Mucosa of gallbladder (tissue), 1 donor: ENCODE measurements at regions not wholly inside any gene's neighbourhood (a gene's known extent, or its start where the extent isn't known, plus 50 kb on each side); places are given as distances from the start of the nearest gene placed in this dataset.

ENCODE experiments used
- DNase-seq: peaks from one replicate; pipeline ENCODE4 v3.0.0-alpha.2; 2020; ENCODE audit warnings: low spot score
- donor health status: DM: no; HTN: no; CAD: no.

DNA sequence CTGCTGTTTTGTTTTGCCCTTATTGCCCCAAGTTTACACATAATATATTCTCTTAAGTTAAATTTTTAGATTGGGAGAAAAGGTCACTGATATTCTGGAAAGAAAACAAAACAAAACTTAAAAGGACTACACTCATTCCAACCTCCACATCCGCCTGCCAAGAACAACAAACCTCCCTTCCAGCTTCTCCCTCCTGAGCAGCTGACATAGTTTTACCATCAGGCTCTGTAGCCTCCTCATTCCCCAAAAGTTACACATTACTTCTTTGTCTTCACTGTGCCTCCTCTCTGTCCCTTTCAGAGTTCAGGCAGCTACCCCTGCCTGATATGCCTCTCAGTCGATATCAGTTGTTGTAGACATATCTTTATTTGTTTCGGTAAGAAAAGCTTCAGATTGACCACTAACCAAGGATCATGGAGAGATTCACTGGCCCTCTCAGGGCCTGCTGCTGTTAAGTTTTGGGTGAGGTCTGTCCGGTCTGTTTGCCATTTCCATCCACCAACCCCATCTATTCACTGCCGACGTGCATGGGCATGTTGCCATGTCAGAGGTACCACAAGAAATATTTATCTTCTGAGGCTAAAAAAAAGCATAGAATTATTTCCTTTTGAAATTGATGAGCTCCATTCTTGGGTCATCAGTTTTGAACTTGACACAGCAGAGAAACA lies 164.1 kb downstream of the GASK1B start:
- DNase-seq = no peak

DNA sequence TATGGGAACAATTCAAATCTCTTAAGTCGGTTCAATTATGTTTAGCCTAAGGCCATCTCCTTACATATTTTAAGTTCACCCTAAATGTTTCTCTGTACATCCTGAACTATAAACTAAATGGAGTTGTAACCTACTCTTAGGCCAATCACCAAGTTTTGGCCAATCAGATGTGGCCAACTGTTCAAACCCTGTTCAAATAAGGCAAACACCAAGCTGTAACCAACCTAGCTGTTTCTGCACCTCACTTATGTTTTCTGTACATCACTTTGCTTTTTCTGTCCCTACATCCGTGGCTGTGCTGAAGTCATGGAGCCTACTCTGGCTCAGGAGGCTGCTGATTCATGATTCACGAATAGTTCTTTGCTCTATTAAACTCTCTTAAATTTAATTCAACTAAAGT lies 165.3 kb downstream of the GASK1B start:
- no peak for DNase-seq

DNA sequence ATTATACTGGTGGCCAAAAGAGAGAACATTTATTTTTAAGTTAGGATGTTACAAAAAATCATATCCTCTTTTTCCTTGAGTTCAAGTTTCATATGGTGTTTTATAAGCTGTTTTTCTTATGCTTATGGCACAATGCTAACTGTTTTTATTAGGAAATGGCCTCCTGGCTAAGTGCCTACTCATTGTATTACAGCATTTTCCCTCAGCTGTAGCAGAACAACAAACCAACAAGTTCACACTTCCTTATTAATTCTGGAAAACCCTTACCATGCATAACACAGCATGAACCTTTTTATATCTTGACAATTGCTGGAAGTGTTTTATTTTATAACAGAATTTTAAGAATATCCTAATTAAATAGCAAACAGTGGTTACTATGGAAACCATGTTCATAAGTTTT lies 165.8 kb downstream of the GASK1B start:
- peak; percentile 40 for DNase-seq

DNA sequence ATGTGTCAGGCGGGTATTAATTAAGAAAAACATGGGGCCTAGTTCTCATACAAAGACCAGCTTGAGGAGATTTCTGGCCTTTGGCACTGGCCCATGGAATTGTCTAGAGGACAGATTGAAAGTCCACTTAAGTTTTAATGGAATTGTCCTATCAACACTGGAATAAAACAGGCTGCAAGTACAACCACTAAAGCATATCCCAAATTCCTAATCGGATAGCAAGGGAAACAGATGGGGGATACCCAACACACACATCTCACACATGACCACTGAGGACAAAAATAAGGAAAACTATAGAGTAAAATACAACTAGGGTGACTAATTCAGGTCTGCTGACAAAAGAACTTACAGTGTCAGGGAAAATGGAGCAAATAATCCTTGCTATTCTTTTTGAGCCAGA lies 167.8 kb downstream of the GASK1B start:
- DNase-seq = no peak

DNA sequence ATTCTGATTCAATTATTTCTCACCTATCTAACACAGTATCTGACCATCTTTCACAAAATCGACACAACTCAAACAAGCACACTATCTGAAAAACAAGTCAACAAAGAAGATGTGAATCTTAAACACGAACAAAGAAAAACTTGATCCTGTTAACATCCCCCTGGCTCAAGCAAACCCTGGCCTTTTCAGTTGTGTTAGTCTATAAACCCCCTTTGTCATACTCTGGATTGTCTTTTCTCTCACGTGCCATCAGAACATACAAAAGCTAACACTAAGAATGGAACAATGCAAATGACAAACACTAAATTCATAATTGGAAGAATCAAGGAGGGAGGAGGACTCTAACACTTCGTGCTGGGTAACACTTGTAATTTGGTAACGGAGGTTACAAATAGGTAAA lies 168.7 kb downstream of the GASK1B start:
- DNase-seq = no peak

GRCh38 chr4:158003212-158003611 lies 169.6 kb downstream of the GASK1B start:
- no peak for DNase-seq

DNA sequence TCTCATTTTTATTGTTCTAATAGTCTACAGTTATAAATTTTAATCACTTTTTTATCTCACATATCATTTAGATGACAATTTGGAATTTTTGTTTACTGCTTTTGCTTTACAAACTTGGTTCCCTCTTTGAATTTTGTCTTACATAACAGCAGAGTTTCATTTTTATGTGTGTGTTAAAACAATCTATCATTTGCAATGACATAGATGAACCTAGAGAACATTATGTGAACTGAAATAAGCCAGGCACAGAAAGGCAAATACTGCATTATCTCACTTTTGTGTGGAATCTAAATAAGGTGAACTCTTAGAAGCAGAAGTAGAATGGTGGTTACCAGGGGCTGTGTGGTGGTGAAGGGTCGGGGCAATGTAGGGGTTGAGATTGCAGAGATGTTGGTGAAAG lies 170.7 kb downstream of the GASK1B start:
- no peak for DNase-seq

DNA sequence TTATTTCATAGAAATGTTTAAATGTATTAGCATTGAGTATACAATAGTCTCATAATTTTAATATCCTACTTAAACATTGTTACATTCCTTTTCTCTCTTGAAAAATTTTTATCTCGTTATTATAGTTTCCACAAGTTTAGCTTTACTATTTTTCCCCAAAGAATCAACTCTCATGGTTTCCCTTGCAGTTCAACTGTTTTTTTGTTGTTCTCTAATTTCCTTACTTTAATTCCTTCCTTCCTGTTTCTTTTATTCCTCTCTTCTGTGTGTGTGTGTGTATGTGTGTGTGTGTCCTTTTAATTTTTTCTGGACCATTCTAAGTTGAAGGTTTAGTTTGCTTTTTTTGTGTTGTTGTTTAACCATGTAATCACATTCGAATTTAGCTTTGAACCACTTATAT lies 171.1 kb downstream of the GASK1B start:
- DNase-seq = no peak

DNA sequence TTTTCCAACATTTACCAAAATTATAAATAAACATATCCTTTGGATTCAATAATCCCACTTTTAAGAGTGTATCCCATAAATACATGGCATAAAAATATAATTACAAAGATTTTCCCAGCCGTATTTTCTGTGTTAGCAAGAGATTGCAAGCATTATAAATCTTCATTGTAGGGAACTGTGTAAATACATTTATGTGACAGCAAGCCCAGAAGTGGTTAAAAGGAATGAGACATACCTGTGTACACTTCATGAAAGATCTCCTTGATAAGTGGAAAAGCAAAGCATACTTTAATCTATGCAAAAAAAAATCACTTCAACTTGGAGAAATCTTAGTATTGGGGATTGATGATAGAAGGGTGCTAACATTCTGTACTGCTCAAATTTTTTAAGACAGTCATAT lies 173.1 kb downstream of the GASK1B start:
- DNase-seq = no peak

- DNase-seq = no peak
Observed at GRCh38 chr4:157997296-157997695, 175.5 kb downstream of the GASK1B start.

DNA sequence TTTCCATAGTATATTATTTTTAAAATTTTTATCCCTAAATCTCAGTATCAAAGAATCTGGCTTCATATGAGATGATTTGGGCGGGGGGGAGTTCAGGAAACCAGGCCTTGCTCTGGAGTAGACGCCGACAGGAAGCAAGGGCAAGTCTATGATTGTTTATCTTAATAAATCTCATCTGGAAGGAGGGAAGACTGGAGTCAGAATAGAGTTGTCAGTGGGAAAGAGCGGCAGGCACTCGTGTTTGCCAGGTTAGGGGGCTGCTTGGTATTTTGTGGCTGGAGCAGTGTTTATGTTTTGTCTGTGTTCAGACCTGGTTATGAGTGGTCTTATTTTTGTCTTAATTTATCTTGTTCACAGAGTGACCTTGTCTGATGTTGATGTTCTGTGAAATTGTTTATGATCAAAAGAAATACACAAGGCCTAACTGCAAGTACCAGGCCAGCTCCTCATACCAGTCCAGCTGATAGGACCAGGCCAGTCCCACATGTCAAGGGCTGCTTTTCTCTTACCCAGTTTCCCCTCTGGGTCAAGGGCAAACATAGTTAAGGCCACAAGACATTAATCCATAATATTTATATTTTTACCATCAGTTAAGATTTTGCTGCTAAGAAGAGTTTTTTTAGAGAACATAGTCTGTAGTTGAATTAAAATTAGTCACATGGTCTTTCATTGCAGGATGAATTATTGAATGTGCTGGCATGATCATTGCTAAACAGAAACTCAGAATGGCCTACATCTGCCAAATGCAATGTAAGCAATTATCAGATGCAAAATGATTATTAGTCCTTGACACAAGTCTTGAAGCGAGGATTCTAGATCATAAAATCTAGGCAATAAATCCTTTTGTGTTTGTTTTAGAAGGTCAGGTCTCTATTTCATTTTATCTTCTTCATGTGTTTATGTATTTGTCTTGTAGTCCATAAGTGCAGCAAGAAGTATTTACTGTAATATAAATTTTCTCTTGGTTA lies 176.5 kb downstream of the GASK1B start:
- DNase-seq = no peak

DNA sequence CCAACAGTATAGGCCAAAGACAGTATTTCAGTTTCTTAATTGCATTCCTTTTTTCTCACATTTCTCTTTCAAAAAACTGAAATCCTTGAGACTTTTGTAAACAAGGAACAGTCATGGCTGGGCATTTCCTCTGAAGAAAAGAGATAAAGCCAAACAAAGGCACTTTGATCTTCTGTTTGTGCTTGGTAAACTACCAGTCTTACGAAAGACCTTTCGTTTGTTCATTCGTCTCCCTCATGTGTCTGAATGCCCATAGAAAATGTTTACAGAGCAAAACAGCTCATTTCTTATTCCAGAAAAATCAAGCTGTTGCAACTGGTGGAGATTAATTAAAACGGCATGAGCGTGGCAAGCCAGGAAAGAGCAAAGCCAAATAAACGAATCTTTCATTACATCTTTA lies 178.0 kb downstream of the GASK1B start:
- DNase-seq = no peak

DNA sequence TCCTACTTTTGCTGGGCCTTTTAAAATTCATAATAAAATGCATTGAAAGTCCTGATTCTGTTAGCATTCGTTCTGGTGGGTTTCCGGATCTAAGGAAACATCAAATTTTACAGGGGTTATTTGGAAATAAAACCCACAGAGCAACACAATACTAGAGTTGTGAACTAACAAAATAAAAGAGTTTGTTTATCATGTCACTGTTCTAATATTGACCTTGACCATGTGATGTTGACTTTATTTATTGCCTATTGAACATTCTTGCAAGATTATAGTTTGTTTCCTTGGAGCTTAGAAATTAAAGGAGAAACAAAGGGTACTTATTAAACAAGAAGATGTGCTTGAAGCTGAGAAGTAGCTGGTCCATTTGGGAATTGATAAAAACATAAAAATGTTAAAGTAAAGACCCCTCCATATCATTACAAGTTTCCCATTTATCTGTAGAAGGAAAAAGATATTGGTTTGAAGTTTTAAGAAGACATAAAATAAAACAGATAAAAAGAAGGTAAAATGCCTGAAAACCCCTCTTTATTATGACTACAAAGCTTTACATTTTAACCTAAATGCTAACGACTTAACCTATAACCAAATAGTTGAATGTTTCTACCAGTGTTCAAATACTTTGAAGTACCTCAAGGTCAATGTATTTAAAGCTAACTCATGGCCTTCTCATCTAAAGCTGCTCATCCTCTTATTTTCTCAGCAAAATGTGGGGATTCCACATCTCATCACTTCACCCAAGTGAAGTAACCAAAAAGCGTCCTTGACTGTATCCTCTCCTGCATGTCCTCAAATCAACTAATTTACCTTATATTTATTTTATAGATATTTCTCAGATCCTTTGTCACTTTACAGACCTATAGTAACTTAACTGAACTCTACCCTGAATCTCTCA lies 179.6 kb downstream of the GASK1B start:
- DNase-seq = no peak

GRCh38 chr4:157992038-157992705 lies 180.7 kb downstream of the GASK1B start:
- DNase-seq = peak; percentile 70

- no peak for DNase-seq
Observed at GRCh38 chr4:157988641-157989040, 184.2 kb downstream of the GASK1B start.

DNA sequence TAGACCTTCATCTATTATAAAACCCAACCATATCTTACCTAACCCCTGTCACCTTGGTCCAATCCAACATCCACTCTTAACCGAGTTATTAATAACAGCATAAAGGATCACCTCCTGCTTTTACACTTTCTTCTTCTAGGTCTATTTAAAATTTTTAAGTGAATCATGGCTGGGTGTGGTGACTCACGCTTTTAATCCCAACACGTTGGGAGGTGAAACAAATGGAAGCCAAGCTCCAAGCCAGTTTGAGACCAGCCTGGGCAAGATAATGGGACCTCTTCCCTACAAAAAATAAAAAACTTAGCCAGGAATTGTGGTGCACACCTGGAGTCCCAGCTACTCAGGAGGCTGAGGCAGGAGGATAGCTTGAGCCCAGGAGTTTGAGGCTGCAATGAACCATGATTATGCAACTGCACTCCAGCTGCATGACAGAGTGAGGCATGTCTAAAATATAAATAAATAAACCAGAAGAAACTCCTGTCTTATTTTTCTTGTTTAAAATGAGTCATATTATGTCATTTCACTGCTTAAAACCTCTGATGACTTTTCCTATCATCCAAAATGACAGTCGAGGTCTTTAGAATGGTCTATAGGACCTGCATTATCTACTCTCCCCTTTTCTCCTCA lies 188.4 kb downstream of the GASK1B start:
- DNase-seq = no peak

- no peak for DNase-seq
Observed at GRCh38 chr4:157983300-157983699, 189.5 kb downstream of the GASK1B start.

GRCh38 chr4:157980158-157980557 lies 192.7 kb downstream of the GASK1B start:
- DNase-seq = no peak

GRCh38 chr4:157978680-157979361 lies 194.0 kb downstream of the GASK1B start:
- peak; percentile 34 for DNase-seq

DNA sequence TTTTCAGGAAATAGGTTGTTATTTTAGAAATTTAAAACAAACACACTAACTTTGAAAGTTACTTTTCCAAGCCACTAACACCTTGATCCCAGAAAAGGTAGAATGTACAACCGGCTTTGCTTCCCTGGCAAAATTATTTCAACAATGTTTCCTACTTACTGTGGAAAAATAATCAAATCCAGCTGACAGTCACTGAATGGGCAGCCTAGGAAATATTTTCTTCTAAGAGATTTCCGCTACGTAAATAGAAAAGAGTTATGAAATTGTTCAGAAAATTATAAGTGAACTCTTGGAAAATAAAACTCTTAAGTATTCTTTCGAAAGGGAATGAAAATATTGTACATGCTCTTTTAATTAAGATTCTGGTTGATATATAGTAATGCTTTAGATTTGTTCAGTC lies 195.7 kb downstream of the GASK1B start:
- no peak for DNase-seq

GRCh38 chr4:157973297-157973696 lies 199.5 kb downstream of the GASK1B start:
- no peak for DNase-seq
